C4-2B (cell line): ENCODE measurements at regions not wholly inside any gene's neighbourhood (a gene's known extent, or its start where the extent isn't known, plus 50 kb on each side); places are given as distances from the start of the nearest gene placed in this dataset.

Source experiments
- CTCF ChIP-seq: fragments of 450-650 bp; conservative IDR thresholded peaks from 2 replicates; pipeline ENCODE4 v1.5.1; 2017; ENCODE audit warnings: mild to moderate bottlenecking
- ZFX ChIP-seq: fragments of 450-650 bp; IDR thresholded peaks from 2 replicates; pipeline ENCODE4 v1.6.1; 2017

- TF ChIP-seq CTCF: no peak
- no peak for TF ChIP-seq ZFX
Observed at GRCh38 chr14:81953419-81953818, 419.8 kb upstream of the SEL1L start.
